HCT116 (cell line): ENCODE measurements at regions not wholly inside any gene's neighbourhood (a gene's known extent, or its start where the extent isn't known, plus 50 kb on each side); places are given as distances from the start of the nearest gene placed in this dataset.

Experiments
- ATAC-seq: fragments of 200-7000 bp; cut with Tn5 transposase; 2 replicates; pipeline ENCODE4 v1.9.1; 2020; ENCODE audit warnings: mild to moderate bottlenecking, moderate library complexity
- BruUV-seq: library from RNA; stranded (reverse); fragments of 400-500 nt; replicated peaks from 2 replicates; lab custom pipeline; 2021; lab: Mats Ljungman, UMichigan
- CTCF ChIA-PET: fragments of 300-600 bp; sonication (Branson Sonifier 250); formaldehyde crosslinking; loops from one replicate; lab custom pipeline; 2021; ENCODE audit warnings: antibody characterized with exemption; lab: Charles Lee
- POLR2A ChIA-PET: fragments of 300-600, 350-600 bp; sonication (Branson Sonifier 250); formaldehyde crosslinking; loops from one replicate; lab custom pipeline; 2021; ENCODE audit warnings: antibody characterized with exemption; lab: Charles Lee
- RAD21 ChIA-PET, 2 experiments: fragments of 300-600 bp; sonication (Branson Sonifier 250); formaldehyde crosslinking; loops; one replicate each; lab custom pipeline; 2023; ENCODE audit warnings: low total read pairs in 2 of 2; ENCODE audit not compliant: uncharacterized antibody in 2 of 2, unreplicated experiment in 2 of 2, low non-redundant PET in 1 of 2; lab: Charles Lee
- DNase-seq: peaks from one replicate; pipeline ENCODE4 v3.0.0-alpha.2; 2010; ENCODE audit warnings: low read depth, low spot score
- H2AFZ ChIP-seq: fragments of 200-600 bp; shearing (Covaris generic), sonication (generic); 2 replicates; pipeline ENCODE4 v1.6.1; 2017; ENCODE audit warnings: low read depth, mixed run types, mixed read lengths, antibody characterized with exemption, low read length; ENCODE audit not compliant: poor library complexity, severe bottlenecking
- H3K27ac ChIP-seq: 2 replicates; pipeline ENCODE4 v1.5.1; 2012; ENCODE audit warnings: low read depth, low read length
- H3K27me3 ChIP-seq: fragments of 200-600 bp; sonication (generic); 2 replicates; pipeline ENCODE4 v1.6.1; 2016; ENCODE audit warnings: mixed run types, low read length, mixed read lengths; ENCODE audit not compliant: insufficient read depth
- H3K36me3 ChIP-seq, 2 experiments: fragments of 200-500 bp in 1 of 2; fragments of 200-600 bp in 1 of 2; sonication (Bioruptor generic) in 1 of 2; sonication (generic) in 1 of 2; 2 replicates each; pipeline versions ENCODE4 v1.5.1 to v1.6.1; 2014 to 2016; ENCODE audit warnings: low read length in 2 of 2, inconsistent platforms in 1 of 2, mixed read lengths in 1 of 2, mixed run types in 1 of 2; ENCODE audit not compliant: insufficient read depth in 2 of 2, control insufficient read depth in 1 of 2
- H3K4me1 ChIP-seq, 2 experiments: fragments of 200-600 bp in 1 of 2; sonication (generic) in 1 of 2; 2 replicates each; pipeline versions ENCODE4 v1.5.1 to v1.6.1; 2012 to 2017; ENCODE audit warnings: low read length in 2 of 2, inconsistent platforms in 1 of 2, mild to moderate bottlenecking in 1 of 2, mixed read lengths in 1 of 2, mixed run types in 1 of 2, moderate library complexity in 1 of 2; ENCODE audit not compliant: insufficient read depth in 2 of 2, control insufficient read depth in 1 of 2
- H3K4me2 ChIP-seq: fragments of 200-600 bp; sonication (generic); 2 replicates; pipeline ENCODE4 v1.6.1; 2017; ENCODE audit warnings: mixed run types, low read length, mixed read lengths
- H3K4me3 ChIP-seq, 2 experiments: fragments of 200-600 bp in 1 of 2; sonication (generic) in 1 of 2; replicated peaks in 1 of 2; 2 replicates each; pipeline ENCODE4 v1.5.1; 2011 to 2016; ENCODE audit warnings: low read length in 2 of 2, control low read depth in 1 of 2, low read depth in 1 of 2, mild to moderate bottlenecking in 1 of 2, mixed read lengths in 1 of 2, mixed run types in 1 of 2
- H3K79me2 ChIP-seq: fragments of 200-600 bp; sonication (generic); 2 replicates; pipeline ENCODE4 v1.6.1; 2017; ENCODE audit warnings: mild to moderate bottlenecking, mixed run types, low read length, moderate library complexity, mixed read lengths; ENCODE audit not compliant: insufficient read depth
- H3K9ac ChIP-seq: fragments of 200-600 bp; sonication (generic); 2 replicates; pipeline ENCODE4 v1.6.1; 2016; ENCODE audit warnings: low read length, mixed read lengths
- H3K9me2 ChIP-seq: fragments of 200-600 bp; sonication (generic), shearing (Covaris generic); 2 replicates; pipeline ENCODE4 v1.6.1; 2017; ENCODE audit warnings: mixed run types, mild to moderate bottlenecking, moderate library complexity; ENCODE audit not compliant: insufficient read depth
- H3K9me3 ChIP-seq, 2 experiments: fragments of 200-500 bp in 1 of 2; fragments of 200-600 bp in 1 of 2; sonication (Bioruptor generic) in 1 of 2; sonication (generic) in 1 of 2; 2 replicates each; pipeline ENCODE4 v1.6.1; 2014 to 2017; ENCODE audit warnings: low read length in 2 of 2, mixed read lengths in 2 of 2, inconsistent platforms in 1 of 2, low read depth in 1 of 2, mild to moderate bottlenecking in 1 of 2, mixed run types in 1 of 2, moderate library complexity in 1 of 2; ENCODE audit not compliant: control insufficient read depth in 1 of 2, insufficient read depth in 1 of 2
- H4K20me1 ChIP-seq: fragments of 200-600 bp; sonication (generic), shearing (Covaris generic); 2 replicates; pipeline ENCODE4 v1.6.1; 2017; ENCODE audit warnings: mixed run types, mild to moderate bottlenecking, moderate library complexity; ENCODE audit not compliant: insufficient read depth
- CBX3 ChIP-seq: IDR thresholded peaks from 2 replicates; pipeline ENCODE4 v1.6.1; 2012; ENCODE audit warnings: low read depth
- MAX ChIP-seq: IDR thresholded peaks from 2 replicates; pipeline ENCODE4 v1.6.1; 2012
- POLR2AphosphoS5 ChIP-seq: IDR thresholded peaks from 2 replicates; pipeline ENCODE4 v1.6.1; 2011; ENCODE audit warnings: mild to moderate bottlenecking, low read depth, low read length, moderate library complexity
- RAD21 ChIP-seq: IDR thresholded peaks from 2 replicates; pipeline ENCODE4 v1.6.1; 2012; ENCODE audit warnings: low read depth, mild to moderate bottlenecking
- SRF ChIP-seq: IDR thresholded peaks from 2 replicates; pipeline ENCODE4 v1.6.1; 2012; ENCODE audit warnings: low read depth
- YY1 ChIP-seq: IDR thresholded peaks from 2 replicates; pipeline ENCODE4 v1.6.1; 2011; ENCODE audit warnings: low read length, low read depth, moderate library complexity, mild to moderate bottlenecking; ENCODE audit not compliant: insufficient replicate concordance; ENCODE audit errors: extremely low read depth
- ZBTB33 ChIP-seq: IDR thresholded peaks from 2 replicates; pipeline ENCODE4 v1.6.1; 2011; ENCODE audit warnings: mild to moderate bottlenecking, low read length, moderate library complexity; ENCODE audit not compliant: insufficient replicate concordance; ENCODE audit errors: extremely low read depth
- intact Hi-C: fragments of 100-400 bp; cut with micrococcal nuclease; formaldehyde crosslinking; loops from 2 replicates; pipeline ENCODE4 v1.10.0; 2022

GRCh38 chr2:121877366-121877765 is 121.9 kb downstream of the TSN start (continued):
- TF ChIP-seq ZBTB33, result no peak
- TF ChIP-seq RAD21, result no peak
- TF ChIP-seq MAX, result no peak
- no peak for TF ChIP-seq SRF
- TF ChIP-seq YY1, result no peak
- TF ChIP-seq CBX3, result no peak

GRCh38 chr2:121880283-121880682 is 124.8 kb downstream of the TSN start:
- Histone ChIP-seq H3K79me2 (no peaks in the 10 kb centered on the region), H3K9ac (no peak overlapping the region), H3K4me3 (no peak overlapping the region), H2AFZ (no peak overlapping the region), H4K20me1 (no peaks in the 10 kb centered on the region), H3K27me3 (peaks cover 36% of the 10 kb centered on the region), H3K4me2 (no peak overlapping the region), H3K4me1 (no peaks in the 10 kb centered on the region), H3K27ac (no peak overlapping the region), H3K9me3 (no peaks in the 10 kb centered on the region), H3K36me3 (no peaks in the 10 kb centered on the region), H3K9me2 (no peaks in the 10 kb centered on the region)
- DNase-seq (no peak), ATAC-seq (no peak)
- ChIA-PET POLR2A (no interaction called here), RAD21 (no interaction called here), CTCF (no interaction called here)
- no TSS peak for BruUV-seq
- TF ChIP-seq YY1 (no peak), POLR2AphosphoS5 (no peak), MAX (no peak)
- intact Hi-C loops, result no loop called here
